Hematopoietic multipotent progenitor cell (in vitro differentiated cells): ENCODE measurements at regions not wholly inside any gene's neighbourhood (a gene's known extent, or its start where the extent isn't known, plus 50 kb on each side); places are given as distances from the start of the nearest gene placed in this dataset.

ENCODE experiments used
- DNase-seq, 3 donors: peaks; one replicate each; pipeline ENCODE4 v3.0.0-alpha.2; 2011 to 2015; ENCODE audit warnings: low read depth in 2 of 3, low spot score in 2 of 3

GRCh38 chr5:125337294-125337693 is 590.9 kb upstream of the ZNF608 start:
- no peak for DNase-seq

GRCh38 chr5:125338440-125339174 is 592.2 kb upstream of the ZNF608 start:
- DNase-seq: no peak

GRCh38 chr5:125341436-125341835 is 595.0 kb upstream of the ZNF608 start:
- no peak for DNase-seq

- DNase-seq: no peak
These were observed 596.6 kb upstream of the ZNF608 start for GRCh38 chr5:125343015-125343414.

GRCh38 chr5:125346316-125346715 is 599.9 kb upstream of the ZNF608 start:
- DNase-seq: no peak

- no peak for DNase-seq
These were observed 601.8 kb upstream of the ZNF608 start for GRCh38 chr5:125348221-125348692.

GRCh38 chr5:125348936-125349831 is 602.7 kb upstream of the ZNF608 start:
- no peak for DNase-seq

- no peak for DNase-seq
These were observed 611.2 kb upstream of the ZNF608 start for GRCh38 chr5:125357660-125358059.

- no peak for DNase-seq
These were observed 619.3 kb upstream of the ZNF608 start for GRCh38 chr5:125365747-125366146.

GRCh38 chr5:125367702-125368101 is 621.3 kb upstream of the ZNF608 start:
- no peak for DNase-seq

- no peak for DNase-seq
These were observed 624.2 kb upstream of the ZNF608 start for GRCh38 chr5:125370461-125371205.

GRCh38 chr5:125372694-125373631 is 626.5 kb upstream of the ZNF608 start:
- no peak for DNase-seq

- DNase-seq: peak in 2 of 3 donors; percentile 0 to 41
These were observed 628.7 kb upstream of the ZNF608 start for GRCh38 chr5:125375143-125375542.

GRCh38 chr5:125376059-125376641 is 629.7 kb upstream of the ZNF608 start:
- no peak for DNase-seq

- DNase-seq: no peak
These were observed 630.7 kb upstream of the ZNF608 start for GRCh38 chr5:125377141-125377540.

- no peak for DNase-seq
These were observed 634.9 kb upstream of the ZNF608 start for GRCh38 chr5:125381290-125381689.

- DNase-seq: no peak
These were observed 637.6 kb upstream of the ZNF608 start for GRCh38 chr5:125384071-125384470.

GRCh38 chr5:125390326-125390725 is 643.9 kb upstream of the ZNF608 start:
- DNase-seq: peak in 1 of 3 donors; percentile 53

- no peak for DNase-seq
These were observed 646.9 kb upstream of the ZNF608 start for GRCh38 chr5:125393221-125393815.
